Panc1 (cell line): ENCODE measurements at regions not wholly inside any gene's neighbourhood (a gene's known extent, or its start where the extent isn't known, plus 50 kb on each side); places are given as distances from the start of the nearest gene placed in this dataset.

Experiments
- ATAC-seq: fragments of 200-7000 bp; cut with Tn5 transposase; 2 replicates; pipeline ENCODE4 v1.9.1; 2020; ENCODE audit warnings: mild to moderate bottlenecking, moderate library complexity
- BruUV-seq: library from RNA; stranded (reverse); fragments of 400-500 nt; replicated peaks from 2 replicates; lab custom pipeline; 2021; lab: Mats Ljungman, UMichigan
- CTCF ChIA-PET: fragments of 300-600 bp; sonication (Branson Sonifier 250); formaldehyde crosslinking; loops from one replicate; lab custom pipeline; 2022; ENCODE audit warnings: antibody characterized with exemption; lab: Charles Lee
- POLR2A ChIA-PET: fragments of 300-600 bp; sonication (Branson Sonifier 250); formaldehyde crosslinking; loops from one replicate; lab custom pipeline; 2022; ENCODE audit warnings: antibody characterized with exemption; lab: Charles Lee
- DNase-seq: peaks from one replicate; pipeline ENCODE4 v3.0.0-alpha.2; 2010; ENCODE audit warnings: low read depth, low spot score
- H3K27ac ChIP-seq: 2 replicates; pipeline ENCODE4 v1.5.1; 2011; ENCODE audit warnings: mild to moderate bottlenecking, low read length, inconsistent platforms
- H3K27me3 ChIP-seq: fragments of 200-500 bp; sonication (Bioruptor generic); 2 replicates; pipeline ENCODE4 v1.6.0; 2014; ENCODE audit warnings: low read length, inconsistent platforms; ENCODE audit not compliant: control insufficient read depth, insufficient read depth
- H3K36me3 ChIP-seq: fragments of 200-500 bp; sonication (Bioruptor generic); 2 replicates; pipeline ENCODE4 v1.5.1; 2014; ENCODE audit warnings: inconsistent platforms, mild to moderate bottlenecking, low read length, moderate library complexity; ENCODE audit not compliant: control insufficient read depth, insufficient read depth
- H3K4me1 ChIP-seq: 2 replicates; pipeline ENCODE4 v1.5.1; 2011; ENCODE audit warnings: inconsistent platforms, mild to moderate bottlenecking, low read length, moderate library complexity; ENCODE audit not compliant: control insufficient read depth, insufficient read depth
- H3K4me3 ChIP-seq, 2 experiments: 2 replicates each; pipeline ENCODE4 v1.5.1; 2011 to 2012; ENCODE audit warnings: low read depth in 2 of 2, low read length in 2 of 2, mild to moderate bottlenecking in 2 of 2, inconsistent platforms in 1 of 2, moderate library complexity in 1 of 2
- H3K9me3 ChIP-seq: fragments of 200-500 bp; sonication (Bioruptor generic); 2 replicates; pipeline ENCODE4 v1.5.1; 2014; ENCODE audit warnings: low read depth, mild to moderate bottlenecking, inconsistent platforms, low read length, moderate library complexity; ENCODE audit not compliant: control insufficient read depth, insufficient read depth
- POLR2AphosphoS5 ChIP-seq: IDR thresholded peaks from 2 replicates; pipeline ENCODE4 v1.6.1; 2012; ENCODE audit warnings: mild to moderate bottlenecking, low read depth, low read length, moderate library complexity
- SIN3A ChIP-seq: IDR thresholded peaks from 2 replicates; pipeline ENCODE4 v1.6.1; 2012; ENCODE audit warnings: low read depth, mild to moderate bottlenecking, low read length, moderate library complexity, borderline replicate concordance; ENCODE audit not compliant: insufficient read depth
- TCF7L2 ChIP-seq: IDR thresholded peaks from 2 replicates; pipeline ENCODE4 v1.6.1; 2011; ENCODE audit warnings: mild to moderate bottlenecking, low read depth, low read length, inconsistent platforms
- in situ Hi-C: cut with HindIII; loops from 2 replicates; pipeline ENCODE4 v1.10.0; 2016; ENCODE audit warnings: low sequenced_read_pairs, low pct_unique_long_range_greater_than_20kb
- intact Hi-C: fragments of 100-400 bp; cut with micrococcal nuclease; formaldehyde crosslinking; loops from one replicate; pipeline ENCODE4 v1.10.0; 2022; ENCODE audit not compliant: unreplicated experiment
- TF ChIP-seq, protein P1 (sequence below): fragments of 450-650 bp; IDR thresholded peaks from 2 replicates; pipeline ENCODE4 v1.5.1; 2017; ENCODE audit warnings: mild to moderate bottlenecking
- TF ChIP-seq, protein P2 (sequence below), 2 experiments: IDR thresholded peaks; 2 replicates each; pipeline ENCODE4 v1.6.1; 2011 to 2012; ENCODE audit warnings: low read depth in 2 of 2, control low read depth in 1 of 2, low read length in 1 of 2, mild to moderate bottlenecking in 1 of 2, moderate library complexity in 1 of 2; ENCODE audit not compliant: insufficient read depth in 1 of 2

GRCh38 chr10:123305671-123306070 is 151.5 kb downstream of the BUB3 start:
- no peaks in the 10 kb centered on the region for H3K9me3 ChIP-seq
- in situ Hi-C loops (no loop called here), intact Hi-C loops (no loop called here)
- TF ChIP-seq, protein P1, sequence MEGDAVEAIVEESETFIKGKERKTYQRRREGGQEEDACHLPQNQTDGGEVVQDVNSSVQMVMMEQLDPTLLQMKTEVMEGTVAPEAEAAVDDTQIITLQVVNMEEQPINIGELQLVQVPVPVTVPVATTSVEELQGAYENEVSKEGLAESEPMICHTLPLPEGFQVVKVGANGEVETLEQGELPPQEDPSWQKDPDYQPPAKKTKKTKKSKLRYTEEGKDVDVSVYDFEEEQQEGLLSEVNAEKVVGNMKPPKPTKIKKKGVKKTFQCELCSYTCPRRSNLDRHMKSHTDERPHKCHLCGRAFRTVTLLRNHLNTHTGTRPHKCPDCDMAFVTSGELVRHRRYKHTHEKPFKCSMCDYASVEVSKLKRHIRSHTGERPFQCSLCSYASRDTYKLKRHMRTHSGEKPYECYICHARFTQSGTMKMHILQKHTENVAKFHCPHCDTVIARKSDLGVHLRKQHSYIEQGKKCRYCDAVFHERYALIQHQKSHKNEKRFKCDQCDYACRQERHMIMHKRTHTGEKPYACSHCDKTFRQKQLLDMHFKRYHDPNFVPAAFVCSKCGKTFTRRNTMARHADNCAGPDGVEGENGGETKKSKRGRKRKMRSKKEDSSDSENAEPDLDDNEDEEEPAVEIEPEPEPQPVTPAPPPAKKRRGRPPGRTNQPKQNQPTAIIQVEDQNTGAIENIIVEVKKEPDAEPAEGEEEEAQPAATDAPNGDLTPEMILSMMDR: no peak
- TF ChIP-seq, protein P2, sequence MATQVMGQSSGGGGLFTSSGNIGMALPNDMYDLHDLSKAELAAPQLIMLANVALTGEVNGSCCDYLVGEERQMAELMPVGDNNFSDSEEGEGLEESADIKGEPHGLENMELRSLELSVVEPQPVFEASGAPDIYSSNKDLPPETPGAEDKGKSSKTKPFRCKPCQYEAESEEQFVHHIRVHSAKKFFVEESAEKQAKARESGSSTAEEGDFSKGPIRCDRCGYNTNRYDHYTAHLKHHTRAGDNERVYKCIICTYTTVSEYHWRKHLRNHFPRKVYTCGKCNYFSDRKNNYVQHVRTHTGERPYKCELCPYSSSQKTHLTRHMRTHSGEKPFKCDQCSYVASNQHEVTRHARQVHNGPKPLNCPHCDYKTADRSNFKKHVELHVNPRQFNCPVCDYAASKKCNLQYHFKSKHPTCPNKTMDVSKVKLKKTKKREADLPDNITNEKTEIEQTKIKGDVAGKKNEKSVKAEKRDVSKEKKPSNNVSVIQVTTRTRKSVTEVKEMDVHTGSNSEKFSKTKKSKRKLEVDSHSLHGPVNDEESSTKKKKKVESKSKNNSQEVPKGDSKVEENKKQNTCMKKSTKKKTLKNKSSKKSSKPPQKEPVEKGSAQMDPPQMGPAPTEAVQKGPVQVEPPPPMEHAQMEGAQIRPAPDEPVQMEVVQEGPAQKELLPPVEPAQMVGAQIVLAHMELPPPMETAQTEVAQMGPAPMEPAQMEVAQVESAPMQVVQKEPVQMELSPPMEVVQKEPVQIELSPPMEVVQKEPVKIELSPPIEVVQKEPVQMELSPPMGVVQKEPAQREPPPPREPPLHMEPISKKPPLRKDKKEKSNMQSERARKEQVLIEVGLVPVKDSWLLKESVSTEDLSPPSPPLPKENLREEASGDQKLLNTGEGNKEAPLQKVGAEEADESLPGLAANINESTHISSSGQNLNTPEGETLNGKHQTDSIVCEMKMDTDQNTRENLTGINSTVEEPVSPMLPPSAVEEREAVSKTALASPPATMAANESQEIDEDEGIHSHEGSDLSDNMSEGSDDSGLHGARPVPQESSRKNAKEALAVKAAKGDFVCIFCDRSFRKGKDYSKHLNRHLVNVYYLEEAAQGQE (IDR thresholded peaks at IDR 0.05; ENCODE audit: insufficient read depth in 1 of 2, low read depth in 2 of 2, low read length in 1 of 2): no peak
- no peak for TF ChIP-seq TCF7L2
- no peak for TF ChIP-seq POLR2AphosphoS5
- TF ChIP-seq SIN3A: no peak
- H3K27ac ChIP-seq: no peak overlapping the region
- peaks cover 3% of the 10 kb centered on the region; the same call in 1 of the 2 replicates for H3K4me1 ChIP-seq
- DNase-seq (no peak), ATAC-seq (no peak)
- POLR2A ChIA-PET: no interaction called here
- no TSS peak for BruUV-seq
- no peaks in the 10 kb centered on the region for H3K27me3 ChIP-seq
- no peak overlapping the region for H3K4me3 ChIP-seq
- H3K36me3 ChIP-seq: no peaks in the 10 kb centered on the region
- CTCF ChIA-PET: no interaction called here

DNA sequence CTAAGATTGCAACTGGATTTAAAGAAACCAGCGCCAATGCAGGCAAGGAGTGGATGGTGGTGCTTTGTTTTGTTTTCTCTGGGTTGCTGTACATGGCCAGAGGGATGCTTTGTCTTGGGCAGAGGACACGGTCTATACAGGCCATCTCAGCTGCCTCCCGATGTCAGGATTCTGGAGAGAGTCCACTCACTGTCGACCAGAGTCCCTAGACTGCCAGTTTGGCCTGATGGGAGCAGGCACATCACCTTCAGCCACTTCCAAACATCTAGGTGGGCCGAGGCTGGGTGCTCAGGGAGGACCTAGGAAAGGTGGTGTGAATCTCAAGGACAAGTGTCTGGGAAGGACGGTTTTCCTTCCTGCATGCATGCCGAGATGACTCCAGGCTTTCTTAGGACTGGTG is 152.1 kb downstream of the BUB3 start:
- no peak overlapping the region for H3K4me3 ChIP-seq
- H3K36me3 ChIP-seq: no peaks in the 10 kb centered on the region
- intact Hi-C loops (no loop called here), in situ Hi-C loops (no loop called here)
- H3K9me3 ChIP-seq: no peaks in the 10 kb centered on the region
- peaks cover under 1% of the 10 kb centered on the region; the same call in 1 of the 2 replicates for H3K4me1 ChIP-seq
- H3K27ac ChIP-seq: no peak overlapping the region
- no peak for TF ChIP-seq SIN3A
- TF ChIP-seq, protein P1: no peak
- no peak for TF ChIP-seq TCF7L2
- ATAC-seq (no peak), DNase-seq (no peak)
- no peaks in the 10 kb centered on the region for H3K27me3 ChIP-seq
- POLR2A ChIA-PET: no interaction called here
- CTCF ChIA-PET: no interaction called here
- no TSS peak for BruUV-seq
